Lower leg skin (tissue), 3 donors: ENCODE measurements at regions not wholly inside any gene's neighbourhood (a gene's known extent, or its start where the extent isn't known, plus 50 kb on each side); places are given as distances from the start of the nearest gene placed in this dataset.

Source experiments
- POLR2A ChIP-seq, 2 donors: fragments of 450-650 bp; IDR thresholded peaks; one replicate each; pipeline ENCODE4 v1.6.1; 2016 to 2017; ENCODE audit warnings: antibody characterized with exemption in 2 of 2, mild to moderate bottlenecking in 1 of 2, moderate library complexity in 1 of 2
- TF ChIP-seq, protein P1 (sequence below), 3 donors: fragments of 450-650 bp; IDR thresholded peaks; one replicate each; pipeline ENCODE4 v1.5.1; 2016; ENCODE audit warnings: antibody characterized with exemption in 3 of 3, mild to moderate bottlenecking in 3 of 3, moderate library complexity in 2 of 3

DNA sequence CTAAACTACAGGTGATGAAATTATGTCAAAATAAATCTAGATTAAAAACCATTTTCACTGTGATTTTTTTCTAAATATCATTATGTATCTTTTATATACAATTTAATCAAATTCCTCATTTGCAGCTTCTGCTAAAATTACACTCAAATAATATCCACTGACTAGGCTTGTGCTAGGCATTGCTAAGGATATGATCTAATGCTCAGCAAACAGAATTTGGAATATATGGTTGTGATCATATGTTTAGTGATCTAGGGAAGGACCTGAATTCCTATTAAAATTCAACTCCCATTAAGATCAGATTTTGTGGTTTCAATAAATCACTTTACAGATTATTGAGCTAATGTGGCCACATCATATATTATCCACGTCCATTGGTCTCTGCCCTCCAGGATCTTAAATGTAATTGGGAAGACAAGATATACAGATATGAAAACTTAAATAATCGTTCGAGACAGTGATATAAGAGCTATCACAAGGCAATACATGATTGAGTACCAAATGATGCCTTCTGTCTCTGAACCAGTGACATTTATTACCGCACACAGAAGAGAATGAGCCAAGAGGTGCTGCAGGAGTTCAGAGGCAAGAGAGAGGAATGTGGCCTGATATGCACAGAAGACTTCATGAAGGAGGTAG, 206.0 kb upstream of the RPS6KA3 start:
- no peak for TF ChIP-seq POLR2A (IDR thresholded peaks at IDR 0.05)
- TF ChIP-seq, protein P1, sequence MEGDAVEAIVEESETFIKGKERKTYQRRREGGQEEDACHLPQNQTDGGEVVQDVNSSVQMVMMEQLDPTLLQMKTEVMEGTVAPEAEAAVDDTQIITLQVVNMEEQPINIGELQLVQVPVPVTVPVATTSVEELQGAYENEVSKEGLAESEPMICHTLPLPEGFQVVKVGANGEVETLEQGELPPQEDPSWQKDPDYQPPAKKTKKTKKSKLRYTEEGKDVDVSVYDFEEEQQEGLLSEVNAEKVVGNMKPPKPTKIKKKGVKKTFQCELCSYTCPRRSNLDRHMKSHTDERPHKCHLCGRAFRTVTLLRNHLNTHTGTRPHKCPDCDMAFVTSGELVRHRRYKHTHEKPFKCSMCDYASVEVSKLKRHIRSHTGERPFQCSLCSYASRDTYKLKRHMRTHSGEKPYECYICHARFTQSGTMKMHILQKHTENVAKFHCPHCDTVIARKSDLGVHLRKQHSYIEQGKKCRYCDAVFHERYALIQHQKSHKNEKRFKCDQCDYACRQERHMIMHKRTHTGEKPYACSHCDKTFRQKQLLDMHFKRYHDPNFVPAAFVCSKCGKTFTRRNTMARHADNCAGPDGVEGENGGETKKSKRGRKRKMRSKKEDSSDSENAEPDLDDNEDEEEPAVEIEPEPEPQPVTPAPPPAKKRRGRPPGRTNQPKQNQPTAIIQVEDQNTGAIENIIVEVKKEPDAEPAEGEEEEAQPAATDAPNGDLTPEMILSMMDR (IDR thresholded peaks at IDR 0.05) = no peak
